Muscle layer of duodenum (tissue), 2 donors: ENCODE measurements at regions not wholly inside any gene's neighbourhood (a gene's known extent, or its start where the extent isn't known, plus 50 kb on each side); places are given as distances from the start of the nearest gene placed in this dataset.

Experiments used
- H3K27ac ChIP-seq: one replicate; pipeline ENCODE4 v1.7.0; 2013; ENCODE audit warnings: mild to moderate bottlenecking, low read length
- H3K27me3 ChIP-seq: one replicate; pipeline ENCODE4 v1.7.0; 2013; ENCODE audit warnings: low read depth, mild to moderate bottlenecking, control low read depth, low read length
- H3K36me3 ChIP-seq, 2 donors: one replicate each; pipeline ENCODE4 v1.7.0; 2013; ENCODE audit warnings: low read length in 2 of 2, control low read depth in 1 of 2, mild to moderate bottlenecking in 1 of 2; ENCODE audit not compliant: insufficient read depth in 2 of 2, control insufficient read depth in 1 of 2
- H3K4me1 ChIP-seq, 2 donors: one replicate each; pipeline ENCODE4 v1.7.0; 2013; ENCODE audit warnings: low read length in 2 of 2, mild to moderate bottlenecking in 2 of 2, control low read depth in 1 of 2, moderate library complexity in 1 of 2; ENCODE audit not compliant: insufficient read depth in 2 of 2, control insufficient read depth in 1 of 2
- H3K4me3 ChIP-seq, 2 donors: one replicate each; pipeline ENCODE4 v1.7.0; 2013; ENCODE audit warnings: low read length in 2 of 2, low read depth in 1 of 2, mild to moderate bottlenecking in 1 of 2
- H3K9me3 ChIP-seq, 2 donors: one replicate each; pipeline ENCODE4 v1.7.0; 2013; ENCODE audit warnings: low read length in 2 of 2, control low read depth in 1 of 2, mild to moderate bottlenecking in 1 of 2; ENCODE audit not compliant: control insufficient read depth in 1 of 2
- donor health status: healthy.

GRCh38 chr4:183763990-183764754, 105.1 kb downstream of the TRAPPC11 start:
- no peaks in the 10 kb centered on the region for H3K9me3 ChIP-seq
- no peak overlapping the region for H3K27ac ChIP-seq
- no peaks in the 10 kb centered on the region for H3K36me3 ChIP-seq
- H3K4me3 ChIP-seq, result no peak overlapping the region
- no peaks in the 10 kb centered on the region for H3K27me3 ChIP-seq
- H3K4me1 ChIP-seq, result no peaks in the 10 kb centered on the region

DNA sequence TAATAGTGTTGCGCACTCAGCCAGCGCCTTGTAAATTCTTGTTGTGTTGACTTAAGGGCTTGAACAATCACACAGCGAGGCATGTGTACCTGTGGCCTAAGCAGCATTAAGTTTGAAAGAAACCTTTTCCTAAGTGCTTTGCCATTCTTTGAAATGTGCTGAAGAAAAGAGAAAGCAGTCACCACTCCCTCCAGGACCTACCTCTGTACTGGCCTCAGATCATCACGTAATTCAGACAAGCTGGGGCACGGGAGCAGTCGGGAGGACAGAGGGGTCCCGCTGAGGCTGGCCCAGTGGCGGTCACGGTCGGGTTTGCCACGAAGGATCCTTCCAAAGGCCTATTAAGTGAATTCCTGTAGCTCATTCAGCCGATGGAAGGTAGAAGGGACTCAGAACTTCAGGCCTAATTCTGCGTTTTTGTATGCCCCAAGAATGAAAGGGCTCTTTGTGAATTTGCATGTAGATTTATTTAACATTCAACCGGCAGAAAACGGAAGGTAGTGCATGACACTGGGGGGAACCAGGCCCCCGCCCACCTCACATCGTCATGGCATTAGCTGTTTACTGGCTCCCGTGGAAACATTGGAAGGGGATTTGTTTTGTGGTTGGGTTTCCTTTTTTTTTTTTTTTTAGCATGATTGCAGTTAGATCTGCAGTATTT, 106.3 kb downstream of the TRAPPC11 start:
- H3K27me3 ChIP-seq, result no peaks in the 10 kb centered on the region
- no peaks in the 10 kb centered on the region for H3K36me3 ChIP-seq
- no peaks in the 10 kb centered on the region for H3K9me3 ChIP-seq
- peak overlapping the region; percentile 14 for H3K27ac ChIP-seq
- no peaks in the 10 kb centered on the region for H3K4me1 ChIP-seq
- H3K4me3 ChIP-seq, result no peak overlapping the region

GRCh38 chr4:183766140-183766539, 107.0 kb downstream of the TRAPPC11 start:
- Histone ChIP-seq H3K9me3 (no peaks in the 10 kb centered on the region), H3K4me1 (no peaks in the 10 kb centered on the region), H3K4me3 (no peak overlapping the region), H3K27me3 (no peaks in the 10 kb centered on the region), H3K36me3 (no peaks in the 10 kb centered on the region), H3K27ac (no peak overlapping the region)

DNA sequence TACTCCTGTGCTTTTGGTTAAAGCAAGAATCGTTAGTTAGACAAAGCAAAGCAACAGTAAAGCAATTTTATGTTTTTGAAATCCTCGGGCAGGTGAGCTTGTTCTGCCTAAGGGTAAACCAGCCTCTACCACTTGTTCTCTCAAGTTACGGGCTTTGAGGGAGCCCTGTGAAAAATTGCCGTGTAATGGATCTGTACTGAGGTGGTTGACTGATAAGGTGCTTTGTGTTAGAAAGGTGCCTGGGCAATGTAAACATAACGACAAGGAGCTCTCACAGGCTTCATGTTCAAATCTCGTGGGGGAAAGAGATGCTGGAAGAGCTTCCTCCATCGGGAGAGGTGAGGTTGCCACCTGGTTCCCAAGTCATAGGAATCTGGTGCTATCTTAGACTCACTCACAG, 111.8 kb downstream of the TRAPPC11 start:
- Histone ChIP-seq H3K27me3 (no peaks in the 10 kb centered on the region), H3K36me3 (no peaks in the 10 kb centered on the region), H3K9me3 (no peaks in the 10 kb centered on the region), H3K27ac (no peak overlapping the region), H3K4me3 (no peak overlapping the region), H3K4me1 (no peaks in the 10 kb centered on the region)

DNA sequence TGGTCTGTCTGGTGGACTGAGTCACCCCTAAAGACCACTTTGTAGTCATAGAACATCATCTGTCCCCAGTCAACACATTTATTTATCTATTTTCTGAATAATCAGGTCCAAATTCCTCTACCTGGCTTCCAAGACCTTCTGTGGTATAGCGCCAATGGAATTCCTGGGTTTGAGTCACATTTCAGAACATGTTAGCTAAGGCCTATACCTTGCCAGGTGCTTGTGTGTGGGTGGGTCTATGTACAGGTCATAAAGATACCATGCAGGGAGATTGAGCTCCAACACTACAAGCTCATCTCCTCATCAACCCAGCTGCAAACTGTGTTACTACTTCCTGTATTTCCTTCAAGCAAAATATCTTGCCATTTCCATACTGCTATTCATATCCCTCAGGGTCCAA, 113.3 kb downstream of the TRAPPC11 start:
- no peaks in the 10 kb centered on the region for H3K9me3 ChIP-seq
- H3K4me3 ChIP-seq, result no peak overlapping the region
- no peaks in the 10 kb centered on the region for H3K36me3 ChIP-seq
- no peaks in the 10 kb centered on the region for H3K27me3 ChIP-seq
- no peaks in the 10 kb centered on the region for H3K4me1 ChIP-seq
- H3K27ac ChIP-seq, result no peak overlapping the region

GRCh38 chr4:183773790-183774189, 114.7 kb downstream of the TRAPPC11 start:
- no peaks in the 10 kb centered on the region for H3K27me3 ChIP-seq
- no peaks in the 10 kb centered on the region for H3K36me3 ChIP-seq
- no peaks in the 10 kb centered on the region for H3K4me1 ChIP-seq
- no peak overlapping the region for H3K4me3 ChIP-seq
- H3K27ac ChIP-seq, result no peak overlapping the region
- no peaks in the 10 kb centered on the region for H3K9me3 ChIP-seq

DNA sequence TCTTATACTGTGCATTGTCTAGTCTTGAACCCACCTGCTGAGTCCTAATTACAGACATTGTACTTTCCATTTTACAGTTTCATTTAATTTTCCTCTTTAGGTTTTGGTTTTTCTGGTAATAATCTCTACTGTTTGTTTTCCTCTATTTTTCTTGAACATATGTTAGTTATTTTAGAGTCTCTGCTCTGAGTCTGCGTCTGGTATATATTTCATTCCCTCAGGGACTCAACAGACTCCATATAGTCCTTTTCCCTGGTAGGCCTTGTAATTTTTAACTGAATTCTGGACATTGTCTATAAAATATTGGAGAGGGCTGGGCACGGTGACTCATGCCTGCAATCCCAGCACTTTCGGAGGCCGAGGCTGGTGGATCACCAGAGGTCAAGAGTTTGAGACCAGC, 121.8 kb upstream of the STOX2 start:
- H3K4me3 ChIP-seq, result no peak overlapping the region
- no peaks in the 10 kb centered on the region for H3K9me3 ChIP-seq
- no peaks in the 10 kb centered on the region for H3K27me3 ChIP-seq
- no peak overlapping the region for H3K27ac ChIP-seq
- no peaks in the 10 kb centered on the region for H3K36me3 ChIP-seq
- no peaks in the 10 kb centered on the region for H3K4me1 ChIP-seq

GRCh38 chr4:183783991-183784553, 121.0 kb upstream of the STOX2 start:
- Histone ChIP-seq H3K9me3 (no peaks in the 10 kb centered on the region), H3K4me1 (no peaks in the 10 kb centered on the region), H3K27me3 (no peaks in the 10 kb centered on the region), H3K4me3 (no peak overlapping the region), H3K27ac (no peak overlapping the region), H3K36me3 (no peaks in the 10 kb centered on the region)

GRCh38 chr4:183788308-183788905, 116.7 kb upstream of the STOX2 start:
- Histone ChIP-seq H3K9me3 (peaks cover 0 to 13% of the 10 kb centered on the region in 2 donors), H3K4me1 (no peaks in the 10 kb centered on the region), H3K27me3 (no peaks in the 10 kb centered on the region), H3K4me3 (no peak overlapping the region), H3K27ac (no peak overlapping the region), H3K36me3 (no peaks in the 10 kb centered on the region)

GRCh38 chr4:183789657-183790056, 115.5 kb upstream of the STOX2 start:
- Histone ChIP-seq H3K36me3 (no peaks in the 10 kb centered on the region), H3K4me3 (no peak overlapping the region), H3K27ac (no peak overlapping the region), H3K9me3 (peaks cover 0 to 22% of the 10 kb centered on the region in 2 donors), H3K4me1 (no peaks in the 10 kb centered on the region), H3K27me3 (no peaks in the 10 kb centered on the region)

GRCh38 chr4:183790661-183791060, 114.4 kb upstream of the STOX2 start:
- Histone ChIP-seq H3K4me1 (no peaks in the 10 kb centered on the region), H3K4me3 (no peak overlapping the region), H3K9me3 (peaks cover 0 to 29% of the 10 kb centered on the region in 2 donors), H3K27me3 (no peaks in the 10 kb centered on the region), H3K36me3 (no peaks in the 10 kb centered on the region), H3K27ac (no peak overlapping the region)
